GM23338 (cell line): ENCODE measurements at regions not wholly inside any gene's neighbourhood (a gene's known extent, or its start where the extent isn't known, plus 50 kb on each side); places are given as distances from the start of the nearest gene placed in this dataset.

ENCODE experiments used
- ATAC-seq: fragments of 200-7000 bp; cut with Tn5 transposase; 3 replicates; pipeline ENCODE4 v1.9.1; 2020
- DNase-seq: peaks from one replicate; pipeline ENCODE4 v3.0.0-alpha.2; 2015; ENCODE audit warnings: low spot score
- H2AFZ ChIP-seq: fragments of 200-600 bp; sonication (generic); 2 replicates; pipeline ENCODE4 v1.8.0; 2016; ENCODE audit warnings: antibody characterized with exemption, mild to moderate bottlenecking, moderate library complexity
- H3F3A ChIP-seq: fragments of 200-600 bp; sonication (generic); replicated peaks from 2 replicates; pipeline ENCODE4 v1.8.0; 2017; ENCODE audit warnings: antibody characterized with exemption, mixed run types, low read depth
- H3K27ac ChIP-seq: fragments of 200-600 bp; sonication (generic); 2 replicates; pipeline ENCODE4 v1.6.1; 2016; ENCODE audit warnings: low read depth
- H3K27me3 ChIP-seq: fragments of 200-600 bp; sonication (generic); 2 replicates; pipeline ENCODE4 v1.8.0; 2016; ENCODE audit warnings: mild to moderate bottlenecking, mixed run types, moderate library complexity; ENCODE audit not compliant: insufficient read depth
- H3K36me3 ChIP-seq: fragments of 200-600 bp; sonication (generic); 2 replicates; pipeline ENCODE4 v1.8.0; 2016; ENCODE audit warnings: mild to moderate bottlenecking; ENCODE audit not compliant: insufficient read depth
- H3K4me1 ChIP-seq: fragments of 200-600 bp; sonication (generic); 2 replicates; pipeline ENCODE4 v1.8.0; 2016; ENCODE audit warnings: mild to moderate bottlenecking, moderate library complexity; ENCODE audit not compliant: insufficient read depth
- H3K4me2 ChIP-seq: fragments of 200-600 bp; sonication (generic); 2 replicates; pipeline ENCODE4 v1.7.1; 2017; ENCODE audit warnings: mixed run types
- H3K4me3 ChIP-seq: fragments of 200-600 bp; sonication (generic); 2 replicates; pipeline ENCODE4 v1.6.1; 2016; ENCODE audit warnings: mixed run types
- H3K79me2 ChIP-seq: fragments of 200-600 bp; sonication (generic); replicated peaks from 2 replicates; pipeline ENCODE4 v1.8.0; 2017; ENCODE audit warnings: mild to moderate bottlenecking; ENCODE audit not compliant: insufficient read depth
- H3K9me2 ChIP-seq: fragments of 200-600 bp; sonication (generic); 2 replicates; pipeline ENCODE4 v1.8.0; 2017; ENCODE audit not compliant: insufficient read depth
- H4K20me1 ChIP-seq: fragments of 200-600 bp; sonication (generic); replicated peaks from 2 replicates; pipeline ENCODE4 v1.8.0; 2017; ENCODE audit warnings: mild to moderate bottlenecking; ENCODE audit not compliant: insufficient read depth
- H3K27ac Mint-ChIP-seq: 2 replicates; pipeline ENCODE4 v1.8.0; 2020; ENCODE audit warnings: inconsistent platforms, mild to moderate bottlenecking, moderate library complexity, mixed read lengths
- H3K27me3 Mint-ChIP-seq: 3 replicates; pipeline ENCODE4 v1.8.0; 2022; ENCODE audit warnings: low read depth, mild to moderate bottlenecking, moderate library complexity, mixed read lengths, inconsistent platforms; ENCODE audit not compliant: insufficient read depth, poor library complexity
- H3K36me3 Mint-ChIP-seq: 3 replicates; pipeline ENCODE4 v1.8.0; 2021; ENCODE audit warnings: low read depth, mild to moderate bottlenecking, inconsistent platforms, moderate library complexity, mixed read lengths
- H3K4me1 Mint-ChIP-seq: 3 replicates; pipeline ENCODE4 v1.8.0; 2020; ENCODE audit warnings: mild to moderate bottlenecking, inconsistent platforms, mixed read lengths
- H3K4me3 Mint-ChIP-seq: 3 replicates; pipeline ENCODE4 v1.8.0; 2021; ENCODE audit warnings: moderate library complexity, mild to moderate bottlenecking, inconsistent platforms, mixed read lengths
- H3K9me3 Mint-ChIP-seq: 3 replicates; pipeline ENCODE4 v1.8.0; 2020; ENCODE audit warnings: moderate library complexity, mild to moderate bottlenecking, inconsistent platforms, mixed read lengths
- CREB1 ChIP-seq: fragments of 250-450 bp; sonication (Bioruptor Pico); IDR thresholded peaks from 2 replicates; pipeline ENCODE4 v1.5.0; 2020; ENCODE audit warnings: low read depth, mild to moderate bottlenecking, moderate library complexity
- CTCF ChIP-seq, 2 experiments: fragments of 200-600 bp in 1 of 2; sonication (generic) in 1 of 2; conservative IDR thresholded peaks; 2 replicates each; pipeline versions ENCODE4 v1.5.1 to v1.6.1; 2016 to 2017; ENCODE audit warnings: antibody characterized with exemption in 2 of 2, low read depth in 2 of 2, mild to moderate bottlenecking in 2 of 2, moderate library complexity in 1 of 2
- ETS1 ChIP-seq: IDR thresholded peaks from 2 replicates; pipeline ENCODE4 v1.6.1; 2016; ENCODE audit warnings: antibody characterized with exemption
- EZH2 ChIP-seq: fragments of 200-600 bp; sonication (generic); IDR thresholded peaks from one replicate; pipeline ENCODE4 v1.8.0; 2017; ENCODE audit warnings: antibody characterized with exemption, mild to moderate bottlenecking, low read depth; ENCODE audit not compliant: unreplicated experiment
- EZH2phosphoT487 ChIP-seq: fragments of 200-600 bp; sonication (generic); IDR thresholded peaks from one replicate; pipeline ENCODE4 v1.8.1; 2018; ENCODE audit warnings: antibody characterized with exemption; ENCODE audit not compliant: unreplicated experiment
- JUNB ChIP-seq: IDR thresholded peaks from one replicate; pipeline ENCODE4 v1.6.1; 2016; ENCODE audit warnings: antibody characterized with exemption; ENCODE audit not compliant: unreplicated experiment
- NANOG ChIP-seq: IDR thresholded peaks from 2 replicates; pipeline ENCODE4 v1.6.1; 2016; ENCODE audit warnings: antibody characterized with exemption, borderline replicate concordance
- POLR2AphosphoS5 ChIP-seq: IDR thresholded peaks from 2 replicates; pipeline ENCODE4 v1.6.1; 2016; ENCODE audit warnings: antibody characterized with exemption, low read depth
- REST ChIP-seq: IDR thresholded peaks from one replicate; pipeline ENCODE4 v1.6.1; 2018; ENCODE audit warnings: antibody characterized with exemption; ENCODE audit not compliant: unreplicated experiment
- STAT1 ChIP-seq: IDR thresholded peaks from one replicate; pipeline ENCODE4 v1.6.1; 2016; ENCODE audit warnings: antibody characterized with exemption; ENCODE audit not compliant: unreplicated experiment
- ZNF114 ChIP-seq: fragments of 250-450 bp; sonication (Bioruptor Pico); IDR thresholded peaks from 2 replicates; pipeline ENCODE4 v1.5.0; 2020; ENCODE audit warnings: mild to moderate bottlenecking, moderate library complexity
- ZNF331 ChIP-seq: fragments of 250-450 bp; sonication (Bioruptor Pico); IDR thresholded peaks from 2 replicates; pipeline ENCODE4 v1.5.0; 2020; ENCODE audit warnings: low read depth, mild to moderate bottlenecking, moderate library complexity
- ZNF462 ChIP-seq: fragments of 250-450 bp; sonication (Bioruptor Pico); IDR thresholded peaks from 2 replicates; pipeline ENCODE4 v1.5.0; 2020; ENCODE audit warnings: mild to moderate bottlenecking, moderate library complexity

- no peaks in the 10 kb centered on the region for H3K79me2 ChIP-seq
- Mint-ChIP-seq H3K27me3 (no peaks in the 10 kb centered on the region), H3K4me1 (no peaks in the 10 kb centered on the region), H3K27ac (no peak overlapping the region), H3K36me3 (no peaks in the 10 kb centered on the region), H3K9me3 (no peaks in the 10 kb centered on the region), H3K4me3 (no peak overlapping the region)
- H3K27ac ChIP-seq: no peak overlapping the region
- H3K9me2 ChIP-seq: no peaks in the 10 kb centered on the region
- 0 out of 2 replicates have a peak, but pooled peaks cover 3% of the 10 kb centered on the region for H3F3A ChIP-seq
- TF ChIP-seq STAT1 (no peak), ETS1 (no peak), EZH2 (no peak), CREB1 (CRISPR knock-in tag) (no peak), ZNF462 (CRISPR knock-in tag) (no peak), CTCF (conservative IDR thresholded peaks at IDR 0.05; ENCODE audit: low read depth in 2 of 2) (no peak), REST (no peak), ZNF331 (CRISPR knock-in tag) (no peak), ZNF114 (CRISPR knock-in tag) (no peak), EZH2phosphoT487 (no peak), POLR2AphosphoS5 (no peak), JUNB (no peak), NANOG (no peak)
- H3K4me3 ChIP-seq: no peak overlapping the region
- H4K20me1 ChIP-seq: no peaks in the 10 kb centered on the region
- DNase-seq: no peak
- H3K4me2 ChIP-seq: no peak overlapping the region
- no peak overlapping the region for H2AFZ ChIP-seq
- no peaks in the 10 kb centered on the region for H3K36me3 ChIP-seq
- no peak; the same call in 2 of the 3 replicates for ATAC-seq
- no peaks in the 10 kb centered on the region for H3K27me3 ChIP-seq
- H3K4me1 ChIP-seq: no peaks in the 10 kb centered on the region
Observed at GRCh38 chr2:605674-606608, 71.3 kb downstream of the TMEM18 start.
